Forelimb muscle (tissue), 1 donor: ENCODE measurements at regions not wholly inside any gene's neighbourhood (a gene's known extent, or its start where the extent isn't known, plus 50 kb on each side); places are given as distances from the start of the nearest gene placed in this dataset.
"Not testable (repeated sequence)": the region's sequence is repeated elsewhere in the genome, so short reads cannot be mapped to it uniquely, and the experiment has no call there.

Experiments used
- DNase-seq: peaks from one replicate; pipeline ENCODE4 v3.0.0-alpha.2; 2013; ENCODE audit warnings: low read depth

DNA sequence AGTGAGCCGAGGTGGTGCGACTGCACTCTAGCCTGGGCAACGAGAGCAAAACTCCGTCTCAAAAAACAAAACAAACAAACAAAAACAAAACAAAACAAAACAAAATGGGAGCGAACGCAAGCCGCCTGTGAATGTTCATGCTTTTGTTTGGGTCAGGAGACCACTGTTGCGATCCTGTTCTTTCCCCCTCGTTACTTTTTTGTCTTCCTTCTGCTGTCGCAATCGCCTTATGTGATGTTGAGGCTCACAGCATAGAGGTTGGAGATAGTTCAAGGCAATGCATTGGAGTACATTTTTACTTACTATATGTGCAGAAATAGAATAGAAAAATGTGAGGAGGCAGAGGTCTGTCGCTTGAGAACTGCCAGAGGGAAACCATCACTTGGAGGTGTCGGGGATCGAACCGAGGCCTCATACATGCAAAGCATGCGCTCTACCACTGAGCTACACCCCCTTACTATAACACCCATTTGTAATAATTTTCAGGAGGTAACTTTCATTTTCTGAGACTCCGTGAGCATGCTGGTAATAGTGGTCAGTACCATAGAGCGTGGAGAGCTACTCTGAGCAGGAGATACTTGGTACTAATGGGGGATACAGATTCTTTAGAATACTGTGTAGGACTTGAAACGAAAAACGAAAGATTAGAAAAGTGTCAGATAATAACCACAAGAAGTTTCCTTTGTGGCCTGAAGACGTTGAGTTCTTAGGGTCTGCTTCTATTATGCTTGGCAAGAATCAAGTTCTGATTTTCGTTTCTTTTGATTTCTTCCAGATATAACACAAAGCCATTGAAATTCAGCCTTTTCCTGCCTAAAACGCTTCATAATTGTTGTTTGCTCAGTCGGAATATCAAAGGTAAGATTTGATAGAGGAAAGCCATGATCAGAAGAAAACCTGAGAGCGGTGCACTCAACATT lies 121.1 kb downstream of the TRIM27 start:
- no peak for DNase-seq

DNA sequence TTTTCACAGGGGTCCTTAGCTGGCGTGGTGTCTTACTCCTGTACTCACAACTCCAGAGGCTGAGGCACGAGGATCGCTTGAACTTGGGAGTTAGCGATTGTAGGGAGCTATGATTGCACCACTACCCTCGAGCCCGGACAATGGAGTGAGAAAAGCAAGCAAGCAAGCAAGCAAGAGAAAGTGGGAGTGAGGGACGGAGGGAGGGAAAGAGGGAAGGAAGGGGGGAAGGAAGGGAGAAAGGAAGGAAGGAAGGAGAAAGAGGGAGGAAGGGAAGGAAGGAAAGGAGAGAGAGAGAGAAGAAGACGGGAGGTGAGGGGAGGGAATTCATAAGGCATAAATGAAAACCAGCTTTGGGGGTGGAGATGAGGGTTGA lies 120.5 kb downstream of the TRIM27 start:
- no peak for DNase-seq

DNA sequence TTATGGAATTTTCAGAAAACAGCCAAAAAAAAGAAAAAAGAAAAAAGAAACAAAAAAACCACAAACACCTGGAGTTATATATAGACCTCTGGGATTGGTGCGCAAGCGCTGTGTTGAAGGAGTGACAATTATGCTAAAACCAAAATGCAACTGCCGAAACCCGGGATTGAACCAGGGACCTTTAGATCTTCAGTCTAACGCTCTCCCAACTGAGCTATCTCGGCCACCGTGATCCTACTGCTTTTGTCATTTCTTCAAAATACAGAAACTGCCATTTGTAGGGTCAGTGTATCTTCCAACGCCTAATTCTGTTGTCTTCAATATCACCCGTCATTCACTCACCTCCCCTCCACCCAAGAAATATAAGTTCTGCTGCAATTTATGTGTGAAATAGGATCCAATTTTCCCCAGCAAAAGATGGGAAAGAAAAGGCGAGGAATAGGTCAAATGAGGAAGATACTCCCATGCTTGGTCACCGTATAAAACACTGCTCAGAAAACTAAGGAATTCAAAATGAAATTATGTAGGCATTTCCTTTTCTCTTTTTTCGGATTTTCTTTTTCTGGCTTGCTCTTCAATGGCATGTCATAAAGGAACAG lies 116.0 kb downstream of the TRIM27 start:
- DNase-seq: no peak

DNA sequence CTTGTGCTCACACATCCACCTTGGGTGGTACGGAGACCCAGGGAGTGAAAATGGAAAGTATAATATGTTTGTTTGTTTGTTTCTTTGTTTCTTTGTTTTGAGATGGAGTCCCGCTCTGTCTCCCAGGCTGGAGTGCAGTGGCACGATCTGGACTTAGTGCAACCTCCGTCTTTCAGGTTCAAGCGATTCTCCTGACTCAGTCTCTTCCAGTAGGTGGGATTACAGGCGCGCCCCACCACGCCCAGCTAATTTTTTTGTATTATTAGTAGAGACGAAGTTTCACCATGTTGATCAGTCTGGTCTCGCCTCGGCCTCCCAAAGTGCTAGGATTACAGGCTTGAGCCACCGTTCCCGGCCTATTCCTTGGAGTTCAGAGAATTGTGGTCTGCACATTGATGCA lies 115.4 kb downstream of the TRIM27 start:
- DNase-seq: no peak

DNA sequence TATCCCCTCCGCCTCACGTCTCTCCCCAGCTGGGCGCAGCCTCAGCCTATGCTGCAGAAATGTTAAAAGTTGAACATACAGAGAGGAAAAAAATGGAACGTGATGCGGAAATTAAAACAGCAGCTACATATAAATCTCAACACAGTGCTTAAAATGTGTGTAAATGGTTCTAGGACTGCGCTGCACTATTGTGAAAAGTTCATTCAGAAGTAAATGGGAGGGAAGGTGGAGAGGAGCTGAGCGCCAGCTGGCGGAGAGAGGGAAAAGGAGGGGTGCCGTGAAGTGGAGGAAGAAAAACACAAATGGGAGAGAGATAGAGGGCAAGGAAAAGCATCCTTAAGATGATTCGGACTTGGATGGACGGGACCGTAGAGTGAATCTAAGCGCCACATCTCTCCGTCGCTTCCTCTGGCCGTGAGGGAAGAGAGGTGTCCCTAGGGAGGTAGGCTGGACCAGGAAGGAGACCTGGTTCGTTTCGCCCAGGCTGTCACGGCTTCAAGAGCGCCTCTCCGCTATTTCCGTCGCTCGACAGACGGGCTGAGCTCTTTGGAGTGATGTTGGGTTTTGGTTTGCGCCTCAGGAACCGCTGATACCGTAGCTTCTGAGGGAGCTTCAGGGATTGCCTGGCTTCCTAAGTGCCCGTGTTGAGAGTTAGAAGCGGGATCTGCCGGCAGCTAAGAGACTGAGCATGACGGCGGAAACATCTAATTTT lies 113.7 kb downstream of the TRIM27 start:
- DNase-seq: no peak

DNA sequence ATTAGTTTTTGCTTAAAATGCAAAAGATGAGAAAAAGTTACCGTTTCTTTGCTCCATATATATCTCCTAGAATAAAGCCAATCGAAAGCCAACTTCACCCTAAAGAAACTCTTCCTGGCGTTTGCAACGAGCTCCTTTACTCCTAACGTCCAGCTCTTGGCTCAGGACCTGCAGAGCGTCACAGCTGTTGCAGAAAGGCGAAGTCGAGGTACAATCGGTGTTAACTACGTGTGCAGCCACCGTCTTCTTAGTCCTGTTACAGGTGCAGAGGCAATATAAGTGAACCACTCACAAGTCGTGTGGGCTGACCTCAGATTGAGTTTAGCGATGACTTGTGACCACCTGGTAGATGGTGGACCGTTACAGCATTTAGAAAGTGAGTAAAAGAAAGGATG lies 113.1 kb downstream of the TRIM27 start:
- no peak for DNase-seq

DNA sequence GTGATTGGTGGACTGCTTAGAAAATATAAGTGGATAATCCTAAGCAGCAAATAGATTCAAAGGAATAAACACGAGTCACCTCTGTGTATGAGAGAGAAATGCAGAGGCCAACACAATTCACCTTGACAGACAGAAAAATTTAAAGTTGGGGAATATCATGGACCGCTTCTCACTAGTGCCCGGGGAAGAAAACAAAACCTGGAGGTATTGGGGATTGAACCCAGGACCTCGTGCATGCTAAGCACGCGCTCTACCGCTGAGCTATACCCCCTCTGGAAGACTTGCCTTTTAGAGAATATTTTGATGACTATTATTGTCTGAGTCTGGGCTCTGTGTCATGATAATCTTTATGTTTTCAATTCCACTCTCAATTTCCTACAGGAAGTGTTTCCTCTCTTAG lies 111.9 kb downstream of the TRIM27 start:
- DNase-seq: no peak

DNA sequence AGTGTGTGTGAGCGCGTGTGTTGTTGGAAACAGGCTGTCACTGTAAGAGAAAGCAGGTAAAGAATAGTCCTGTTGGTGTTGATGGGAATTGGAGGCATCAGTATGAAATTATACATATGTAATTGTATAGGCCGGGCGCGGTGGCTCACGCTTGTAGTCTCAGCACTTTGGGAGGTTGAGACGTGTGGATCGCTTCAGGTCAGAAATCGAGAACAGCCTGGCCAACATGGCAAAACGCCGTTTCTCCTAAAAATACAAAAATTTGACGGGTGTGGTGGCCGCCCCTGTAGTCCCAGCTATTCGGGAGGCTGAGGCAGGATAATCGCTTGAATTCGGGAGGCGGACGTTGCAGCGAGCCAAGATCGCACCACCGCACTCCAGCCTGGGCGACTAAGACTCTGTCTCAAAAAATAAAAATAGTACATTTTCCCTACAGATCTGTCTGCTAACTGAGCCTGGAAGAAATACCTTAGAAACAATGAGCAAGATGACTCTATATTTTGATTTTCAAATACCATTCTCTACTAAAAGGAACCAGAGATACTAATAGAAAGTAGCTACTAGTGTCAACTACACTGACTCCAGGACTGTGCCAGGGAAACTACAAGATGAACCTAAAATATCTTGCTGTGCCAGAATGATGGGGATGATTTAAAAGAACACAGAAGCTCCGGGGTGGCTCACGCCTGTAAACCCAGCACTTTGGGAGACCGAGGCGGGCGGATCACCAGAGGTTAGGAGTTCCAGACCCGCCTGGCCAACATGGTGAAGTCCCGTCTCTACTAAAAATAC lies 110.8 kb downstream of the TRIM27 start:
- DNase-seq: no peak

DNA sequence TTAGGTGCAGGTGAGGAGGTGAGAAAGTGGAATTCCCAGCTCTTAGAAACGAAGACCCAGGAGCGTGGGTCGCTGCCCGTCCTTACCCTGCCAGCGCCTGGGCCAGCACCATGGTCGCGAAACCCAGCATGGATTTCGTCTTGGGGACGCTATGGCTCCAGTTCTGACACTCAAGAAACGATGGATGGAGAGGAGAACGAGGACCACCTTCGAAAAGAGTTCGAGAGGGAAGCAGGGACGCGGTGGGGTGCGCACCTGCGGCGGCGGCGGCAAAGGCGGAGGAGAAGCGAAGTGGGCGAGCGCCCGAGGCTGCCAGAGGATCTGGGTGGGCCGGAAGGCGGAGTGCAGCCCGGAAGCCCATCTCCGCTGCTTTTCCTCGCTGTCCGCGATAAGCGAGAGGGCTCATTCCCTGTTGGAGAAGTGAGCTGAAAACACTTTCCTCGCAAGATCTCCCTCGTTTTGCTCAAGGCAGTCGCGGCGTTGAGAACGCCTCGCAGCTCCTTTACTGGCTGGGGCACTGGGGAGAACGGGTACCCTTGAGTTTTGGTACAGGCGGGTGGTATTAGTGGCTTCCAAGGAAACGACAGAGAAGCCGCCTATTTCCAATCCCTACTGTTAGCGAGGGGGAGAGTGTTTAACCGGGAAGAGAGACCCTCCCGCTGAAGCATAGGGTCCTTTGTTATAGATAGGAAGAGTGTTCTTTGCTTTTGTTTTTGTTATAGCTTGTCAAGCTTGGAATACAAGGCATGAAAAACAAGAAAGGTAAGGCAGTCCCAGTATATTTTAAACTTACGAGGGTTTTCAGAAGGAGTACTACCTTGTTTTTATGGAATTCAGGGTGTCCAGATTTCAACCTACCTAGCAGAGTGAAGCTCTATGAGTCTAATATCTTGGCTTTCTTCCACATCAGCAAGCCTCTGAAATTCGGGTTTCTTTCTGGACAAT lies 109.5 kb downstream of the TRIM27 start:
- DNase-seq: no peak

DNA sequence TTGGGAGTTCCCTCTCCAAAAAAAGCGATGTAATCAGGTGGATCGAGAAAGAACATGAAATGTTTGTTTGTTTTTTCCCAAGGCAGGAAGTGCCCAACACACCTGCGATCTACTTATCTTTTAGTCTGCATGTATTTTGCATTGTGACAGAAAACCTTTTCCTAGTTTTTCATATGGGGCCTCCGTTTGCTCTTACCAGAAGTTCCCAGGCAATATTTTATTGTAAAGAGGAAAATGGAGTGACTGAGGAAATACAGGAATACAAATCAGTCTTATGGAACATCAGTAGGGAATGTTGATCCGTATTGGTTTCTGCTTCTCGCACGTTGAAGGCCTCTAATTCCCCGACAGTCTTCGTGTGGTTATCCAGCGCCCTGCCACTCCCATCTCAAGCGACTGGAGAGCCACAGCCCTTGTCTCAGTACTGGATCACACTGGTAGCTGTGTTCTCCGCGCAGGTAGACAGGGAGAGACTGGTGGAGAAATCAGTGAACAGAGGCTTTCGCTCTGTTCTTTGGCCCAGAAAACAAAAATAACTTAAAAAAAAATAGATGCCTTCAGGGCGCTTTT lies 107.4 kb downstream of the TRIM27 start:
- no peak for DNase-seq

DNA sequence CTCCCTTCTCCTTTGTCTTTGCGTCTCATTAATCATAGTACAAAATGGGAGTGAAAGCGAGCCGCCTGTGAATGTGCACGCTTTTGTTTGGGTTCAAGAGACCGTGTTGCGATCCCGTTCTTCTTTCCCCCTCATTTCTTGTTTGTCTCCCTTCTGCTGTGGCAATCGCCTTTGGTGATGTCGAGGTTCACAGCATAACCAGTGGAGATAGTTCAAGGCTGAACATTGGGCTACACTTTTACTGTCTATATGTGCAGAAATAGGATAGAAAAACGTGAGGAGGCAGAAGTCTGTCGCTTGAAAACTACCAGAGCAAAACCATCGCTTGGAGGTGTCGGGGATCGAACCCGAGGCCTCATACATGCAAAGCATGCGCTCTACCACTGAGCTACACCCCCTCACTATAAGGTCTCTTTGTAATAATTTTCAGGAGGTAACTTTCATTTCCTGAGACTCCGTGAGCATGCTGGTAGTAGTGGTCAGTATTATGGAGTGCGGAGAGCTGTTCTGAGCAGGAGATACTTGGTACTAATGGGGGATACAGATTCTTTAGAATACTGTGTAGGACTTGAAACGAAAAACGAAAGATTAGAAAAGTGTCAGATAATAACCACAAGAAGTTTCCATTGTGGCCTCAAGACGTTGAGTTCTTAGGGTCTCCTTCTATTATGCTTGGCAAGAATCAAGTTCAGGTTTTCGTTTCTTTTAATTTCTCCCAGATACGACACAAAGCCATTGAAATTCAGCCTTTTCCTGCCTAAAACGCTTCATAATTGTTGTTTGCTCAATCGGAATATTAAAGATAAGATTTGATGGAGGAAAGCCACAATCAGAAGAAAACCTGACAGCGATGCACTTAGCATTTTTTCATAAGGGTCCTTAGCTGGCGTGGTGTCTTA lies 106.6 kb downstream of the TRIM27 start:
- DNase-seq: no peak

DNA sequence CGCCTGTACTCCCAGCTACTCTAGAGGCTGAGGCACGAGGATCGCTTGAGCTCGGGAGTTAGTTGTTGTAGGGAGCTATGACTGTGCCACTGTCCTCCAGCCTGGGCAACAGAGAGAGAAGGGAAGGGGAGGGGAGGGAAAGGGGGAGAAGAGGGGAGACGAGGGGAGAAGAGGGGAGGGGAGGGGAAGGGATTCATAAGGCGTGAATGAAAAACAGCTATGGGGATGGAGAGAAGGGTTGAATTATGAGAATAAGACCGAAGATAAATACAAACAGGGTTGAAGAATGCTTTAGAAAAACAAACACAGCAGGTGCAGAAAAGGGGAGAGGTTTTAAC lies 106.0 kb downstream of the TRIM27 start:
- no peak for DNase-seq

DNA sequence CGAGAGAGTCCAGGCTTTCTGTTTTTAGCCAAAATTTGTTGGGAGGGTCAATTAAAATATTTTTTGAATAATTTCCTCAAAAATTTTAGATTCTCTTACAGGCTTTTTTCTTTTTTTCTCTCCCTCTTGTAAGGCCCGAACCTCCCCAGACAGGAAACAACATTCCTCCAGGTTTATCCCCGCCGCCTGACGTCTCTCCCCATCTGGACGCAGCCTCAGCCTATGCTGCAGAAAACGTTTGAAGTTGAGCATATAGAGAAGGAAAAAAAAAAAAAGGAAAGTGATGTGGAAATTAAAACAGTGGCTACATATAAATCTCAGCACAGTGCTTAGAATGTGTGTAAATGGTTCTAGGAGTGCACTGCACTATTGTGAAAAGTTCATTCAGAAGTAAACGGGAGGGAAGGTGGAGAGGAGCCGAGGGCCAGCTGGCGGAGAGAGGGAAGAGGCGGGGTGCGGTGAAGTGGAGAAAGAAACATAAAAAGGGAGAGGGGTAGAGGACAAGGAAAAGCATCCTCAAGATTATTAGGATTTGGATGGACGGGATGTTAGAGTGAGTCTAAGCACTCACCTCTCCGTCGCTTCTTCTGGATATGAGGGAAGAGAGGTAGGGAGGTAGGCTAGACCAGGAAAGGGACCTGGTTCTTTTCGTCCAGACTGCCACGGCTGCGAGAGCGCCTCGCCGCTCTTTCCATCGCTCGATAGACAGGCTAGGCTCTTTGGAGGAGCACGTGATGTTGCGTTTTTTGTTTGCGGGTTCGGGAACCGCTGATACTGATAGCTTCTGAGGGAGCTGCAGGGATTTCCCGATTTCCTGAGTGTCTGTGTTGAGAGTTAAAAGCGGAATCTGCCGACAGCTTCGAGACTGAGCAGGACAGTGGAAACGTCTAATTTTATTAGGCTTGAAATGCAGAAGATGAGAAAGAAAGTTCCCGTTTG lies 98.7 kb downstream of the TRIM27 start:
- DNase-seq: no peak

DNA sequence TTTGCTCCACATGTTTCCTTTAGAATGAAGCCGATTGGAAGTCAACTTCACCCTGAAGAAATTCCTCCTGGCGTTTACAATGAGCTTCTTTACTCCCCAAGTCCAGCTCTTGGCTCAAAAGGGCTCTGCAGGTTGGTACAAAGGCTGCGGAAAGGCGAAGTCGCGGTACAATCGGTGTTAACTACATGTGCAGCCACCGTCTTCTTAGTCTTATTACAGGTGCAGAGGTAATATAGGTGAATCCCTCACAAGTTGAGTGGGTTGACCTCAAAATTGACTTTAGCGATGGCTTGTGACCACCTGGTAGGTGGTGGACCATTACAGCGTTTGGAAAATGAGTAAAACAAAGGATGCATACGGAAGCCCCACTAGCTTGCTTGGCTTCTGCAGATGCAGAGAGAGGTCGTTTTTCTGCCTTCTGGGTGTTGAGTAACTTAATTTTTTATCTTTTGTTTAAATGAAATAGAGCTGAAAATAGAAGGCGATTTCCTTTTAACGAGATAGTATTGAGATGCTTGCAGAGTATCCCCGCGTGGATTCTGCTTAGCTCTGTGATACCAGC lies 98.0 kb downstream of the TRIM27 start:
- no peak for DNase-seq

DNA sequence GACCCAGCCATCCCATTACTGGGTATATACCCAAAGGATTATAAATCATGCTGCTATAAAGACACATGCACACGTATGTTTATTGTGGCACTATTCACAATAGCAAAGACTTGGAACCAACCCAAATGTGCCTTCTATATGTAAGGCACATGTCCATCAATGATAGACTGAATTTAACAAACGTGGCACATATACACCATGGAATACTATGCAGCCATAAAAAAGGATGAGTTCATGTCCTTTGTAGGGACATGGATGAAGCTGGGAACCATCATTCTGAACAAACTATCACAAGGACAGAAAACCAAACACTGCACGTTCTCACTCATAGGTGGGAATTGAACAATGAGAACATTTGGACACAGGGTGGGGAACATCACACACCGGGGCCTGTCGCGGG lies 92.1 kb downstream of the TRIM27 start:
- DNase-seq: not testable (repeated sequence)

DNA sequence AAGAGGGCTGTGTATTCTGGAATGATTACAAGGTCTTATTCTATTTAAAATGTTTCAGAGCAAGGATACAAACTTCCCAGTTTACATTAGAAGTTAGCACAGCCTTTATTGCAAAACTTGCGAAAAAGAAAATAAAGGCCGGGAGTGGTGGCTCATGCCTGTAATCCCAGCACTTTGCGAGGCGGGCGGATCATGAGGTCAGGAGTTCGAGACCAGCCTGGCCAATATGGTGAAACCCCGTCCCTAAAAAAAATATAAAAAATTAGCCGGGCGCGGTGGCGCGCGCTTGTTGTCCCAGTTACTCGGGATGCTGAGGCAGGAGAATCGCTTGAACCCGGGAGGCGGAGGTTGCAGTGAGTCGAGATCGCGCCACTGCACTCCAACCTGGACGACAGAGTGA lies 87.1 kb downstream of the TRIM27 start:
- DNase-seq: not testable (repeated sequence)

DNA sequence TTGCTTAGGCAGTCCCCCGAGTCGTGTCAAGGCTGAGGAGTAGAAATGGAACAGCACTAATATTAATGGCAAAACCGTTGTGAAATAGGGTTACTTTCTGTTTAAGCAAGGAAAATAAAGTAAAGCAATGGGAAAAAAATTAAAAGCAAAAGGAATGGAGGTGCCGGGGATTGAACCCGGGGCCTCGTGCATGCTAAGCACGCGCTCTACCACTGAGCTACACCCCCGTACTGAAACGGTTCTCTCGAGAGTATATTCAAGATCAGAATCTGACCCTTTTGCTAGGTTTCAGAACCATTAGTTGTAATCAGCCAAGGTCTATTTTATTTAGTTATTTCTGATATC lies 85.5 kb downstream of the TRIM27 start:
- peak; percentile 83 for DNase-seq
